ENCODE measurements at regions not wholly inside any gene's neighbourhood (a gene's known extent, or its start where the extent isn't known, plus 50 kb on each side); places are given as distances from the start of the nearest gene placed in this dataset. TPM values are rescaled to one million over a fixed set of nuclear protein-coding genes. Genes with fewer than 3 reads are reported as not detected.
"Not testable (repeated sequence)": the region's sequence is repeated elsewhere in the genome, so short reads cannot be mapped to it uniquely, and the experiment has no call there.

DNA sequence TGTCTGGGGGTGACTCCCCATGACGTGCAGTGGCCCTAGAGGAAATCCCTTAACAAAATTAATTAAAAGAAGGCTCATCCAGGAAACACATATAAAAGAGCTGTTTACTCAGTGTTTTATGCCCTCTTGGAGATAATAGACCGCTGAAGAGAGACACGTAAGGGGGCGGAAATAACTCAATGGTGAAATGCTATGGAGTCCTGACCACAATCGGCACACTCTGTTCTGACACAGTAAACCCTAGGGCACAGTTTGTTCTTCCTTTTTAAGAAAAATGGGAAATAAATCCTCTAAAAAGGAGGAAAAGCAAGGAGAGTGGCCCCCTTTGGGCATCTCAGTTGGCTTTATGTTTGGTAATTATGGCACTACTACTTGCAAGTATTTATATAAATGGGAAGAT lies 237.3 kb downstream of the POTEH start:
- H3K36me3 ChIP-seq (replicated peaks in 1 of 2; ENCODE audit: insufficient read depth in 1 of 2, low read depth in 2 of 2); H3K4me1 ChIP-seq; H3K4me3 ChIP-seq; ATAC-seq; H3K27me3 ChIP-seq; intact Hi-C loops (cut with DNase I); H3K9me3 ChIP-seq; DNase-seq; H3K27ac ChIP-seq: not testable (repeated sequence)
- 67 to 69% methylated on average over 4 of the region's 5 CpGs for WGBS, 2 donors

Small RNA genes lying in the stretch of these regions (small RNA-seq; reads per million reads assigned to genes)
- gene AP000522.1 = not detected
